Left hindlimb (tissue), 1 donor: ENCODE measurements at regions not wholly inside any gene's neighbourhood (a gene's known extent, or its start where the extent isn't known, plus 50 kb on each side); places are given as distances from the start of the nearest gene placed in this dataset.

ENCODE experiments used
- DNase-seq: peaks from one replicate; pipeline ENCODE4 v3.0.0-alpha.2; 2018

DNA sequence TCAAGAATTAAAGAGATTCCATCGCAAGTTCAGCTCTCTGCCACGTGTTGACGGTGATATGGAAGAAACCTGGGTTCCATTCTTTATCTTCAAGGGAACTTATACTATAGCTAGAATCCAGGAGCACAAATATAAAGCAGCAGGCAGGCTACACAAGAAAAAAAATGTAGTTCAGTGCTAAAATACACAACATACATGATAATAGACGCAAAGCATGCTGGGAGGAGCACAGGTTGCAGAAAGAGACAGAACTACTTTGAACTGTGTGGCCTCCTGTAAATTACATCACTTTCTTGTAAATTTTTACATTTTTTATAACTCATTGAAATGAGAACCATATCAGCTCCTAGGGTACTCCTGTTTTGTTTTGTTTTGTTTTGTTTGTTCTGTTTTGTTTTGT lies 53.8 kb upstream of the RBM24 start:
- DNase-seq, result no peak
